Activated T-cell treated with anti-CD3 and anti-CD28 coated beads, Interleukin-2, amount 50 U/mL, for 4 hours (primary cell): ENCODE measurements at regions not wholly inside any gene's neighbourhood (a gene's known extent, or its start where the extent isn't known, plus 50 kb on each side); places are given as distances from the start of the nearest gene placed in this dataset.

Experiments
- ATAC-seq, 2 donors: fragments of 200-7000 bp; cut with Tn5 transposase; one replicate each; pipeline ENCODE4 v1.10.0; 2021
- DNase-seq: peaks from one replicate; pipeline ENCODE4 v3.0.0-alpha.2; 2020
- H3K27me3 Mint-ChIP-seq: one replicate; pipeline ENCODE4 v1.8.0; 2021; ENCODE audit warnings: low read depth, mixed read lengths
- H3K36me3 Mint-ChIP-seq: one replicate; pipeline ENCODE4 v1.8.0; 2022; ENCODE audit warnings: mixed read lengths; ENCODE audit not compliant: insufficient read depth
- H3K4me1 Mint-ChIP-seq: one replicate; pipeline ENCODE4 v1.8.0; 2021; ENCODE audit warnings: low read depth, mixed read lengths
- H3K4me3 Mint-ChIP-seq: one replicate; pipeline ENCODE4 v1.8.0; 2021; ENCODE audit warnings: mild to moderate bottlenecking, moderate library complexity, mixed read lengths
- H3K9me3 Mint-ChIP-seq: one replicate; pipeline ENCODE4 v1.8.0; 2021; ENCODE audit warnings: mixed read lengths

DNA sequence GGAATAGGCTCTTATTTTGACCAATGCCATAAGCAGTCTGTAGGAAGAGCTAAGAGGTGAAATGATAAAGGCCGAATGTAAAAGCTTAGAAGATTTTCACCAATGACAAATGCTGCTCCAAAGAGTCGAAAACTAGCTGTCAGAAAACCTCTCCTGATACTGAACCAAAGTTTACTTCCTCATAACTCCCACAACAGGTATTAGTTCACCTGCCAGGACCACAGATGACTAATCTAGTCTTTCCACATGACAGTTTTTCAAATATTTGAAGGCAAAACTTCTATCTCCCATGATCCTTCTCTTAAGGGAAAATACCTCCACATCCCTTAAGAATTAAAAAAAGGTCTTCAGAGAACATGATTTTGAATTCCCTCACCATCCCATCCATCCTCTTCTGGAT is 473.2 kb upstream of the SPHKAP start:
- DNase-seq (no peak), ATAC-seq (no peak)
- Mint-ChIP-seq H3K27me3 (no peaks in the 10 kb centered on the region), H3K4me1 (no peaks in the 10 kb centered on the region), H3K36me3 (no peaks in the 10 kb centered on the region), H3K9me3 (peaks cover 3% of the 10 kb centered on the region), H3K4me3 (no peak overlapping the region)

DNA sequence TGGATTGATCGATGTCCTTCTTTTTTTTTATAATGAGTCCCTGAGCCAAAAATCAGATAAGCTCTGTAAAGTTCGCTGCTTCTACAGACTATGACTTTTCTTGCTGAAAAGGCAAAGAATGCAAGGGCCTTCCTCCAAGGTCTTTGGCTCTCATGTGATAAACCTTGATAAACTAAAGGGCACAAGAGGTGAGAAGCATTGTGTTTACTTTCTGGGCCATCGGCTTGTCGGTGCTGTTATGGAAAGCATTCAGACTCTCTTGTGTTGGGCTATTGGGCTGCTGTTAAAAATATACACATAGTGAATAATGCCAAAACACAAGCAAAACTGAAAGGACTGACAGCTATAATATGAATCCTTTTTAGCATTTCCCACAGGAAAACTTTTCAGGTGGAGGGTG is 472.4 kb upstream of the SPHKAP start:
- Mint-ChIP-seq H3K36me3 (no peaks in the 10 kb centered on the region), H3K4me3 (no peak overlapping the region), H3K27me3 (no peaks in the 10 kb centered on the region), H3K9me3 (peaks cover 3% of the 10 kb centered on the region), H3K4me1 (no peaks in the 10 kb centered on the region)
- DNase-seq = no peak
- ATAC-seq = no peak

DNA sequence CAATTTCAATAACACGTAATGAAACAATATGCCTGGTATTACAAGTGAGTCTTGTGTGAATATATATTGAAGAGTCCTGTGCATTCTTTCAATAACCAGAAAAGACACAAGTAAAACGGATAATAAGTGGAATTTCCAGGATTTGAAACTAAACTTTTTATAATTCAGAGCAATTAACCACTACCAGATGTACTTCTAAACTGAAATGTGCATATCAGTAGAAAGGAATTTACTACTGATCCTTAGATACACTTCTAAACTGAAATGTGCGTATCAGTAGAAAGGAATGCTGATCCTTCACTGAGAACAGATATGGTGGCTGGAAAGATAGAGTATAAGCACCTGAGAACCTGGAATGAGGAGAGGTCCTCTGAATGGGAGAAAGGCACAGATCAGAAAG is 470.9 kb upstream of the SPHKAP start:
- Mint-ChIP-seq H3K36me3 (no peaks in the 10 kb centered on the region), H3K9me3 (peaks cover 5% of the 10 kb centered on the region), H3K4me1 (no peaks in the 10 kb centered on the region), H3K27me3 (no peaks in the 10 kb centered on the region), H3K4me3 (no peak overlapping the region)
- no peak for DNase-seq
- ATAC-seq = no peak

DNA sequence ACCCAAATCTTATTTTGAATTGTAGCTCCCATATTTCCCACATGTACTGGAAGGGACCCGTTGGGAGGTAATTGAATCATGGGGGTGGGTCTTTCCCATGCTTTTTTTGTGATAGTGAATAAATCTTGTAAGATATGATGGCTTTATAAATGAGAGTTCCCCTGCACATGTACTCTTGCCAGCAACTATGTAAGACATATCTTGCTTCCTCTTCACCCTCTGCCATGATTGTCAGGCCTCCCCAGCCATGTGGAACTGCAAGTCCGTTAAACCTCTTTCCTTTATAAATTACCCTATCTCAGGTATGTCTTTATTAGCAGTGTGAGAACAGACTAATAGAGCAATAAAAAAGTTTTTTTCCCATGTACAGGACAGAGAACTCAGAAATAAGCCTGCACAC is 468.4 kb upstream of the SPHKAP start:
- Mint-ChIP-seq H3K4me1 (no peaks in the 10 kb centered on the region), H3K27me3 (no peaks in the 10 kb centered on the region), H3K9me3 (peaks cover 10% of the 10 kb centered on the region), H3K4me3 (no peak overlapping the region), H3K36me3 (no peaks in the 10 kb centered on the region)
- DNase-seq (no peak), ATAC-seq (no peak)

DNA sequence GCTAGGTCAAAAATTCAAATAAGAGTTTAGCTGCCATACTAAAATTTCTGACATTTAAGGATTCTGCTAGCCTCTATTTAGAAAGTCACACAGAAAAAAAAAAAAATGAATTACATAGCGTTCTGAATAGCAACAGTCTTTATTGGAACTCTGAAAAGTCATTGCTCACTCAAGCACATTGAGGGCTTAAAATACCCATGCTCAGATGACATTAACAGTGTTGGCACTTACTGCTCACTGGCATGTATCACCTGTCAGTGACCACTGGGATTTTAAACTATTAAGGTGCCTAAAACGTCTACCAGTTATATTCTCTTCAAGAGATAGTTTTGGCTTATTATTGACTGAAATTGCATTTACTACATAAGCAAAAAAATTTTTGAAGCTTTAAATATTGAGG is 468.0 kb upstream of the SPHKAP start:
- DNase-seq (no peak), ATAC-seq (no peak)
- Mint-ChIP-seq H3K27me3 (no peaks in the 10 kb centered on the region), H3K9me3 (peaks cover 11% of the 10 kb centered on the region), H3K36me3 (no peaks in the 10 kb centered on the region), H3K4me1 (no peaks in the 10 kb centered on the region), H3K4me3 (no peak overlapping the region)

DNA sequence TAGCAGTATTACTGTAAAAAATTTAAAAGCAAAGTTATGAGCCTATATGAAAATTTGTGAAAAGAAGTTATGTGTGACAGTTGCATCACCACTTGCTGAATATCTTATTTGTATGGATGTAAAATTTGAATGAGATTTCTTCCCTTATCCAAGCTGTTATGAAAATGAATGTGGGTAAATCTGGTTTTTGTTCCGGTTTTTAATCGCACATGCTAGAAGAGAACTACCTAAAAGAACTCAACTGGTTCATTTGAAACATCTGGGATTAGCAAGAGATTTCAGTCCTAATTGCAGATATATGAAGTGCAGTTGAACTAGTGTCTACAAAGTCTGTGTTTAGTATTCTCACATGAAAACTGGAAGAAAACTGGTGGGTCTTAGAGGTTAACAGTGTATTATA is 467.1 kb upstream of the SPHKAP start:
- ATAC-seq (no peak), DNase-seq (no peak)
- no peaks in the 10 kb centered on the region for H3K36me3 Mint-ChIP-seq
- H3K9me3 Mint-ChIP-seq = peaks cover 11% of the 10 kb centered on the region
- H3K4me1 Mint-ChIP-seq = no peaks in the 10 kb centered on the region
- no peak overlapping the region for H3K4me3 Mint-ChIP-seq
- no peaks in the 10 kb centered on the region for H3K27me3 Mint-ChIP-seq

DNA sequence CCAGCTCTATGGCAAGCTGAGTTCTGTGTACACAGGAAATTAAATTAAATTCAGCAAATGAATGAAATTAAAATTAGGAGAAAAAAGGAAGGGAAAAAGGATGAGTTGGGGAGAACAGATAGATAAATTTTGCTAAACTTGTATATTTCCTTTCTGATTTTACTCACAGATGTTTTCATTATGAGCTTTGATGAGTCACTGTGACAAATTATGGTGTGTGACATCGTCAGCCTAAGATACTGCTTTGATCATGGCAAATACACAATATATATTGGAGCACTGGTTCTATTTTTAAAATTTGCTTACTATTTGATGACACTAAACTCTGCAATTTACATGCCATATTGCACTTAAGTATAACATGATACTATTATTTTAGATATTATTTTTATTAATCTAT is 464.6 kb upstream of the SPHKAP start:
- Mint-ChIP-seq H3K4me1 (no peaks in the 10 kb centered on the region), H3K36me3 (no peaks in the 10 kb centered on the region), H3K4me3 (no peak overlapping the region), H3K9me3 (peaks cover 11% of the 10 kb centered on the region), H3K27me3 (no peaks in the 10 kb centered on the region)
- DNase-seq (no peak), ATAC-seq (no peak)

DNA sequence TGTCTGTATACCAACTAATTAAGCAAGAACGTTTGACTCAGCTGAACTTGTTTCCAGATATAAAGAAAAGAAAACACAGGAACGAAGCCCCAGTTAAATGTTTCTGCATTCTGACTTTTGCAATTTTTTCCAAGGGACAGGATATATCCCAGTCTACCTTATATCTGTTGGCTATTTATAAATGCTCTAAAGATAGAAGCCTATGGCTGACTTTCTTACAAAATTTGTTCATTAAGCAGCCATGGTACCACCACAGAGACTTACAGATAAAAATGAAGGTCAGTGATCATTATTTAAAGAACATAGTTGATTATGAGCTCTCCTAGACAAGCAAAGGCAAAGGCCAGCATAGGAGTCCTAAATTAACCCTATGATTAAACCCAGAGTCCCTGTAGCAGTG is 462.7 kb upstream of the SPHKAP start:
- no peak for DNase-seq
- peaks cover 8% of the 10 kb centered on the region for H3K9me3 Mint-ChIP-seq

DNA sequence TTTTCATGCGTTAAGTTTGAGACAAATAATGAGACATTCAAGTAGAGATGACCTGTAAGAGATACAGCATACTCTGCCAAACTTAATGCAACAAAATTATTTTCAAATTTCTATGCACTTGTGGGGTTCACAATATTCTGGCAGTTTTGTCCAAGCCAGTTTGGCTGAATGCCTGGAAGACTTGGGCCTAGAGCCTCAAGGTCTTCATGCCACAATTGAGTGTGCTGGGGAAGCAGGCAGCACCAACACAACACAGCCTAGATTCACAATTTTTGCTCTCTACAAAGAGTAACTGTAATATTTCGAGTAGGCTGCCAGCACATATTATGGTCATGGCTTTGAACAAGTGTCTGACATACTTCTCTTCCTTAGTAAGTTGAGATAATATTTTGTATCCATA is 461.4 kb upstream of the SPHKAP start:
- Mint-ChIP-seq H3K4me3 (no peak overlapping the region), H3K27me3 (no peaks in the 10 kb centered on the region), H3K9me3 (peaks cover 8% of the 10 kb centered on the region), H3K4me1 (no peaks in the 10 kb centered on the region), H3K36me3 (no peaks in the 10 kb centered on the region)
- DNase-seq (no peak), ATAC-seq (no peak)

More for the DNA sequence above, 462.7 kb upstream of the SPHKAP start:
- Mint-ChIP-seq H3K4me1 (no peaks in the 10 kb centered on the region), H3K4me3 (no peak overlapping the region), H3K36me3 (no peaks in the 10 kb centered on the region), H3K27me3 (no peaks in the 10 kb centered on the region)
- ATAC-seq = no peak

DNA sequence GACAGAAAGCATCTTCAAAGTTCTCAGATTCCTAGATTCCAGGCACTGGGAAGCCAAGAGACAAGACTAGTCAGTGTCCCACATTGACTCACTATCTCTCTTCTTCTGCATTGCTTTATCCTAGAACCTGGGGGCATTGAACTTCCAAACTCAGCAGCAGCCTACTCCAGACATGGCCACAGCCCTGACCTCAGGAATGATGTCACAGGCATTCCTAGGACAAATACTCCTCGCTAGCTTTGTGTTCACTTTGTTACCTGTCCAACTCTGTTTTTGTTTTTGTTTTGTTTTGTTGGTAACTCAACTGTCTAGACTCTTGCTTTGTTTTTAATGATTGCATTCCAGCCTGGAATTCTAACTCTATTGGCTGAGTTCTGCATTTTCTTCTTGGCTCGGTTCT is 449.3 kb upstream of the SPHKAP start:
- no peak overlapping the region for H3K4me3 Mint-ChIP-seq
- H3K36me3 Mint-ChIP-seq = no peaks in the 10 kb centered on the region
- H3K9me3 Mint-ChIP-seq = peaks cover 6% of the 10 kb centered on the region
- ATAC-seq = no peak
- H3K4me1 Mint-ChIP-seq = no peaks in the 10 kb centered on the region
- no peak for DNase-seq
- H3K27me3 Mint-ChIP-seq = no peaks in the 10 kb centered on the region

DNA sequence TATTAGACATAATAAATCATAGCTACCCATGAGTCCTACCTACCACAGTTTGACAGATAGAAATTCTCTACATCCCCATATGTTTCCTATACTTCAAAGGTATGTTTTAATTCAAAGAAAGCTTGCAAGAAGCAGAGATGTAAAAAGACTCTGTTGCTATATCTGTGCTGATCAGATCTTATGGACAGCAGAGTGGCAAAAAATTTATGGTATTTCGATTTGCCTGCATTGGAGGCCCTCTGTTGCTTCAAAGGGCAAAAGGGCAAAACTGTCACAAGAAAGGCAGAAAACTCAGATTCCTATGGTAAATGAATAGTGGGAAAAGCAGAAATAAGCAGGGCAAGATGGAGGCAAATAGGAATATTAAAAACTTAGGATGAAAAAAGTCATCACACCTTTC is 447.8 kb upstream of the SPHKAP start:
- Mint-ChIP-seq H3K9me3 (peaks cover 3% of the 10 kb centered on the region), H3K27me3 (no peaks in the 10 kb centered on the region), H3K4me3 (no peak overlapping the region), H3K36me3 (no peaks in the 10 kb centered on the region), H3K4me1 (no peaks in the 10 kb centered on the region)
- no peak for DNase-seq
- no peak for ATAC-seq

DNA sequence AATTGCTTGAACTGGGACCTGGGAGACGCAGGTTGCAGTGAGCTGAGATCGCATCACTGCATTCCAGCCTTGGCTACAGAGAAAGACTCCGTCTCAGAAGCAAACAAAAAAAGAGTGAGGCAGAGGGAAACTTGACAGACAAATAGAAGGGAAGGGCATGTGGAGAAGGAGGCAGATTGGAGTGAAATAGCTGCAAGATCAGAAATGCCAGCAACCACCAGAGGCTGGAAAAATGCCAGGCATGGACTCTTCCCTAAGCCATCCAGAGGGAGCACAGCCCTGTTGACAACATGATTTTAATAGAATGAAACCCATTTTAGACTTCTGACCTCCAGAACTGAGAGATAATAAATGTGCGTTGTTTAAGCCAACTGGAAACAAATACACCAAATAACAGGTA is 447.2 kb upstream of the SPHKAP start:
- Mint-ChIP-seq H3K27me3 (no peaks in the 10 kb centered on the region), H3K4me1 (no peaks in the 10 kb centered on the region), H3K4me3 (no peak overlapping the region), H3K36me3 (no peaks in the 10 kb centered on the region), H3K9me3 (peaks cover 3% of the 10 kb centered on the region)
- no peak for DNase-seq
- no peak for ATAC-seq

DNA sequence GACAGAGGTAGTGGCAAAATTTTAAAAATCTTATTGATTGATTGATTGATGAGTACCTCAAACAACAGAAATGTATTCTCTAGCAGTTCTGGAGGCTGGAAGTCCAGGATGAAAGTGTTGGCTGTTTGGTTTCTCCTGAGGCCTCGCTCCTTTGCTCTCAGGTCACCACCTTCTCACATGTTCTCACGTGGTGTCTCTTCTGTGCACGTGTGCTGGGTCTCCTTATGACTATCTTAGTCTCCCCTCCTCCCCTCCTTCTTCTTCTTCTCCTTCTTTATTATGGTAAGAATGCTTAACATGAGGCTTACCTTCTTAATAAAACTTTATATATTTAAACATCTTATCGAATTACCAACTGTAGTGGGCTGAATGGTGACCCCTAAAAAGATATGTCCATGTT is 446.0 kb upstream of the SPHKAP start:
- ATAC-seq = no peak
- peaks cover 3% of the 10 kb centered on the region for H3K9me3 Mint-ChIP-seq
- H3K4me1 Mint-ChIP-seq = no peaks in the 10 kb centered on the region
- no peak for DNase-seq
- no peaks in the 10 kb centered on the region for H3K36me3 Mint-ChIP-seq
- H3K27me3 Mint-ChIP-seq = no peaks in the 10 kb centered on the region
- no peak overlapping the region for H3K4me3 Mint-ChIP-seq

DNA sequence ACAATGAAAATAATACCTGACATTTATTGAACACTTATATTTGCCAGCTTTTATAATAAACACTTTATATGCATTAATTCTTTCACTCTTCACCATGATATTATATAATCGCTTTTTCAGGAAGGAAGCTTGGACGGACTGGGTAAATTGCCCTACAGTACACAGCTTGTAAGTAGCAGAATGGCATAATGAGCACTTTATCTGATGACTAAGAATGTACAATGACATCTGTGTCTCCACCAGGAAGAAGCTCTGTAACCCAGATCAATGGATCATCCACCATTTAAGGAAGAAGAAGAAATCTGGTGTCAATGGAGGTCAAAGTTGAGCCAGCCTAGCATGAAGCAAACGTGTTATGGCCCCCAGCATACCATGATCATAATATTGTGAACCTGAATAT is 444.0 kb upstream of the SPHKAP start:
- Mint-ChIP-seq H3K4me3 (no peak overlapping the region), H3K36me3 (no peaks in the 10 kb centered on the region), H3K4me1 (no peaks in the 10 kb centered on the region), H3K9me3 (peaks cover 3% of the 10 kb centered on the region), H3K27me3 (no peaks in the 10 kb centered on the region)
- ATAC-seq (no peak), DNase-seq (no peak)

DNA sequence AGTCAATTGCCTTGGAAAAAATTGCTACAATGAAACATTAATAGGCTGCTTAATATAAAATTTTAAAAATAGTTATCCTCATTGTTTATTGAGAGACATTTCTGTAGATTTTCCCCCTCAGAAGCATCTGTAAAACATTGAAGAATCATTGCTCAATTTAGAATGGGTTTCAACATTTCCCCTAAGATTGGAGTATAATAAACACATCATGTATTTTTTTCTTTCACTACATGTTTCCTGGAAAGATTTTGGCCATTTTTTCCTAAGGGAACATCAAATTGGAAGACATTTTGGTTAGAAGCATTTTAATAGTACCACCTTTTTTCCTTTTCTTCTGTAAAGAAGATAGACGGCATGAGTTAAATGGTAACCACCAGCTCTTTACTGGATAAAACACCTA is 443.2 kb upstream of the SPHKAP start:
- ATAC-seq (no peak), DNase-seq (no peak)
- Mint-ChIP-seq H3K4me3 (no peak overlapping the region), H3K4me1 (no peaks in the 10 kb centered on the region), H3K36me3 (no peaks in the 10 kb centered on the region), H3K9me3 (peaks cover 3% of the 10 kb centered on the region), H3K27me3 (no peaks in the 10 kb centered on the region)

DNA sequence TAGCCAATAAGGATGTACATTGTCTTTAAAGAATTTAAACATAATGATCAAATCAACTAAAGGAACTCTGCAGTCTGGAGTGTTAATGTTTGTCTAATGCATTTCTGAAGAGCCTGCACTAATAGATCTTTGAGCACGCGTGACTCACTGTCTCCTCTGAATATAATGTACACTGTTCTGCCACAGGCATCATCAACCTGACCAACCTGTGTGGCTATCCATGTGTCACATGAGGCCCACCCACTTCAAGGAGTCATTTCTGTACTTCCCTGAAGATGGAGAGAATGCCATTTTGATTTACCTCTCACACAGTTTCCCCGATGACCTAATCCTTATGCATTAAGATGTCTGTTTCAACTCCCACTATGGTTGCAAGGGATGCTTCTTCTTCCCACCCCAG is 434.0 kb upstream of the SPHKAP start:
- ATAC-seq (no peak), DNase-seq (no peak)
- Mint-ChIP-seq H3K4me3 (no peak overlapping the region), H3K9me3 (peaks cover 4% of the 10 kb centered on the region), H3K4me1 (no peaks in the 10 kb centered on the region), H3K36me3 (no peaks in the 10 kb centered on the region), H3K27me3 (no peaks in the 10 kb centered on the region)
